ENCODE measurements at regions not wholly inside any gene's neighbourhood (a gene's known extent, or its start where the extent isn't known, plus 50 kb on each side); places are given as distances from the start of the nearest gene placed in this dataset.
"Not testable (repeated sequence)": the region's sequence is repeated elsewhere in the genome, so short reads cannot be mapped to it uniquely, and the experiment has no call there.

GRCh38 chr4:112953262-112953661 is 96.2 kb upstream of the ANK2 start:
- ATAC-seq: no peak
- Mint-ChIP-seq H3K27ac (no peak overlapping the region), H3K4me1 (no peaks in the 10 kb centered on the region), H3K36me3 (no peaks in the 10 kb centered on the region), H3K4me3 (no peak overlapping the region), H3K9me3 (no peaks in the 10 kb centered on the region), H3K27me3 (no peaks in the 10 kb centered on the region)

- no peak overlapping the region for H3K27ac Mint-ChIP-seq
- ATAC-seq: no peak
- no peaks in the 10 kb centered on the region for H3K4me1 Mint-ChIP-seq
- no peaks in the 10 kb centered on the region for H3K27me3 Mint-ChIP-seq
- no peaks in the 10 kb centered on the region for H3K36me3 Mint-ChIP-seq
- no peak overlapping the region for H3K4me3 Mint-ChIP-seq
- no peaks in the 10 kb centered on the region for H3K9me3 Mint-ChIP-seq
Measured at GRCh38 chr4:112954286-112954685, 95.2 kb upstream of the ANK2 start.

- no peak for ATAC-seq
- H3K4me1 Mint-ChIP-seq: no peaks in the 10 kb centered on the region
- H3K4me3 Mint-ChIP-seq: no peak overlapping the region
- H3K27ac Mint-ChIP-seq: no peak overlapping the region
- no peaks in the 10 kb centered on the region for H3K27me3 Mint-ChIP-seq
- H3K9me3 Mint-ChIP-seq: no peaks in the 10 kb centered on the region
- no peaks in the 10 kb centered on the region for H3K36me3 Mint-ChIP-seq
Measured at GRCh38 chr4:112956484-112956896, 93.0 kb upstream of the ANK2 start.

GRCh38 chr4:112957764-112958163 is 91.7 kb upstream of the ANK2 start:
- H3K27ac Mint-ChIP-seq, H3K4me1 Mint-ChIP-seq, ATAC-seq, H3K36me3 Mint-ChIP-seq, H3K27me3 Mint-ChIP-seq, H3K4me3 Mint-ChIP-seq, H3K9me3 Mint-ChIP-seq: not testable (repeated sequence)

- Mint-ChIP-seq H3K9me3 (no peaks in the 10 kb centered on the region), H3K27me3 (peaks cover 6% of the 10 kb centered on the region), H3K27ac (no peak overlapping the region), H3K4me1 (no peaks in the 10 kb centered on the region), H3K4me3 (no peak overlapping the region), H3K36me3 (no peaks in the 10 kb centered on the region)
- no peak for ATAC-seq
Measured at GRCh38 chr4:112966701-112967488, 82.6 kb upstream of the ANK2 start.

- no peaks in the 10 kb centered on the region for H3K4me1 Mint-ChIP-seq
- H3K27me3 Mint-ChIP-seq: peaks cover 6% of the 10 kb centered on the region
- H3K36me3 Mint-ChIP-seq: no peaks in the 10 kb centered on the region
- no peak for ATAC-seq
- H3K4me3 Mint-ChIP-seq: no peak overlapping the region
- no peaks in the 10 kb centered on the region for H3K9me3 Mint-ChIP-seq
- H3K27ac Mint-ChIP-seq: no peak overlapping the region
Measured at GRCh38 chr4:112968451-112969159, 80.8 kb upstream of the ANK2 start.

- H3K27me3 Mint-ChIP-seq: peaks cover 6% of the 10 kb centered on the region
- ATAC-seq: no peak
- H3K9me3 Mint-ChIP-seq: no peaks in the 10 kb centered on the region
- H3K36me3 Mint-ChIP-seq: no peaks in the 10 kb centered on the region
- no peak overlapping the region for H3K27ac Mint-ChIP-seq
- no peak overlapping the region for H3K4me3 Mint-ChIP-seq
- H3K4me1 Mint-ChIP-seq: no peaks in the 10 kb centered on the region
Measured at GRCh38 chr4:112970903-112971302, 78.5 kb upstream of the ANK2 start.

GRCh38 chr4:112973750-112974251 is 75.7 kb upstream of the ANK2 start:
- no peak for ATAC-seq
- no peaks in the 10 kb centered on the region for H3K36me3 Mint-ChIP-seq
- no peaks in the 10 kb centered on the region for H3K9me3 Mint-ChIP-seq
- no peaks in the 10 kb centered on the region for H3K27me3 Mint-ChIP-seq
- no peak overlapping the region for H3K4me3 Mint-ChIP-seq
- no peak overlapping the region for H3K27ac Mint-ChIP-seq
- H3K4me1 Mint-ChIP-seq: no peaks in the 10 kb centered on the region

GRCh38 chr4:112975567-112976355 is 73.7 kb upstream of the ANK2 start:
- Mint-ChIP-seq H3K27me3 (no peaks in the 10 kb centered on the region), H3K4me1 (no peaks in the 10 kb centered on the region)
- ATAC-seq: no peak

GRCh38 chr4:112978691-112979472 is 70.6 kb upstream of the ANK2 start:
- Mint-ChIP-seq H3K4me1 (no peaks in the 10 kb centered on the region), H3K9me3 (no peaks in the 10 kb centered on the region), H3K27me3 (no peaks in the 10 kb centered on the region), H3K36me3 (no peaks in the 10 kb centered on the region), H3K27ac (no peak overlapping the region), H3K4me3 (no peak overlapping the region)
- ATAC-seq: peak; percentile 8

More at GRCh38 chr4:112975567-112976355, 73.7 kb upstream of the ANK2 start:
- Mint-ChIP-seq H3K27ac (no peak overlapping the region), H3K9me3 (no peaks in the 10 kb centered on the region), H3K4me3 (no peak overlapping the region), H3K36me3 (no peaks in the 10 kb centered on the region)

GRCh38 chr4:112979881-112980421 is 69.5 kb upstream of the ANK2 start:
- Mint-ChIP-seq H3K27ac (no peak overlapping the region), H3K27me3 (no peaks in the 10 kb centered on the region), H3K36me3 (no peaks in the 10 kb centered on the region), H3K4me1 (no peaks in the 10 kb centered on the region), H3K9me3 (no peaks in the 10 kb centered on the region), H3K4me3 (no peak overlapping the region)
- no peak for ATAC-seq

GRCh38 chr4:112982680-112983079 is 66.8 kb upstream of the ANK2 start:
- Mint-ChIP-seq H3K36me3 (no peaks in the 10 kb centered on the region), H3K27ac (no peak overlapping the region), H3K4me1 (no peaks in the 10 kb centered on the region), H3K9me3 (no peaks in the 10 kb centered on the region), H3K4me3 (no peak overlapping the region), H3K27me3 (no peaks in the 10 kb centered on the region)
- ATAC-seq: no peak

GRCh38 chr4:112994732-112995464 is 54.6 kb upstream of the ANK2 start:
- Mint-ChIP-seq H3K4me3 (no peak overlapping the region), H3K27ac (no peak overlapping the region), H3K9me3 (no peaks in the 10 kb centered on the region), H3K36me3 (no peaks in the 10 kb centered on the region), H3K27me3 (no peaks in the 10 kb centered on the region), H3K4me1 (no peaks in the 10 kb centered on the region)
- no peak for ATAC-seq
